MM.1S (cell line): ENCODE measurements at regions not wholly inside any gene's neighbourhood (a gene's known extent, or its start where the extent isn't known, plus 50 kb on each side); places are given as distances from the start of the nearest gene placed in this dataset.

Experiments used
- DNase-seq: peaks from one replicate; pipeline ENCODE4 v3.0.0-alpha.2; 2015
- H2AFZ ChIP-seq: fragments of 300-600 bp; sonication (generic); 2 replicates; pipeline ENCODE4 v1.6.0; 2016; ENCODE audit warnings: antibody characterized with exemption, low read length
- H3F3A ChIP-seq: fragments of 300-600 bp; sonication (generic); 2 replicates; pipeline ENCODE4 v1.6.1; 2016; ENCODE audit warnings: mild to moderate bottlenecking, antibody characterized with exemption, low read length, moderate library complexity, mixed read lengths; ENCODE audit not compliant: insufficient read depth
- H3K27ac ChIP-seq: fragments of 300-600 bp; sonication (generic); 2 replicates; pipeline ENCODE4 v1.5.1; 2016; ENCODE audit warnings: mild to moderate bottlenecking, low read length
- H3K27me3 ChIP-seq: fragments of 300-600 bp; sonication (generic); replicated peaks from 2 replicates; pipeline ENCODE4 v1.6.0; 2016; ENCODE audit warnings: low read length; ENCODE audit not compliant: insufficient read depth
- H3K36me3 ChIP-seq: fragments of 300-600 bp; sonication (generic); replicated peaks from 2 replicates; pipeline ENCODE4 v1.6.1; 2016; ENCODE audit warnings: mild to moderate bottlenecking, low read length, mixed read lengths; ENCODE audit not compliant: insufficient read depth
- H3K4me1 ChIP-seq: fragments of 300-600 bp; sonication (generic); 2 replicates; pipeline ENCODE4 v1.6.1; 2016; ENCODE audit warnings: low read length, mixed read lengths
- H3K4me2 ChIP-seq: fragments of 300-600 bp; sonication (generic); 2 replicates; pipeline ENCODE4 v1.6.0; 2016; ENCODE audit warnings: low read depth, low read length
- H3K4me3 ChIP-seq: fragments of 300-600 bp; sonication (generic); 2 replicates; pipeline ENCODE4 v1.5.1; 2016; ENCODE audit warnings: low read length, mixed read lengths
- H3K79me2 ChIP-seq: fragments of 300-600 bp; sonication (generic); 2 replicates; pipeline ENCODE4 v1.6.1; 2016; ENCODE audit warnings: mixed run types, low read length, mixed read lengths
- H3K9ac ChIP-seq: fragments of 300-600 bp; sonication (generic); 2 replicates; pipeline ENCODE4 v1.6.1; 2016; ENCODE audit warnings: low read length, mixed read lengths
- H3K9me2 ChIP-seq: fragments of 300-600 bp; sonication (generic); replicated peaks from 2 replicates; pipeline ENCODE4 v1.6.1; 2016; ENCODE audit warnings: mild to moderate bottlenecking, low read length, mixed read lengths; ENCODE audit not compliant: insufficient read depth
- H3K9me3 ChIP-seq: fragments of 300-600 bp; sonication (generic); replicated peaks from 2 replicates; pipeline ENCODE4 v1.6.1; 2016; ENCODE audit warnings: mild to moderate bottlenecking, low read length, mixed read lengths; ENCODE audit not compliant: insufficient read depth
- H4K20me1 ChIP-seq: fragments of 300-600 bp; sonication (generic); 2 replicates; pipeline ENCODE4 v1.6.1; 2016; ENCODE audit warnings: mild to moderate bottlenecking, low read length, moderate library complexity, mixed read lengths; ENCODE audit not compliant: insufficient read depth
- EZH2 ChIP-seq: fragments of 300-600 bp; sonication (generic); optimal IDR thresholded peaks from 2 replicates; pipeline ENCODE3; 2017; ENCODE audit warnings: low read depth, mild to moderate bottlenecking, antibody characterized with exemption, low read length, mixed read lengths
- EZH2phosphoT487 ChIP-seq: fragments of 300-600 bp; sonication (generic); IDR thresholded peaks from 2 replicates; pipeline ENCODE4 v1.6.1; 2018; ENCODE audit warnings: antibody characterized with exemption, low read length
- TF ChIP-seq, protein P1 (sequence below): fragments of 300-600 bp; sonication (generic); IDR thresholded peaks from 2 replicates; pipeline ENCODE4 v1.5.1; 2016; ENCODE audit warnings: antibody characterized with exemption, low read length, mixed read lengths

DNA sequence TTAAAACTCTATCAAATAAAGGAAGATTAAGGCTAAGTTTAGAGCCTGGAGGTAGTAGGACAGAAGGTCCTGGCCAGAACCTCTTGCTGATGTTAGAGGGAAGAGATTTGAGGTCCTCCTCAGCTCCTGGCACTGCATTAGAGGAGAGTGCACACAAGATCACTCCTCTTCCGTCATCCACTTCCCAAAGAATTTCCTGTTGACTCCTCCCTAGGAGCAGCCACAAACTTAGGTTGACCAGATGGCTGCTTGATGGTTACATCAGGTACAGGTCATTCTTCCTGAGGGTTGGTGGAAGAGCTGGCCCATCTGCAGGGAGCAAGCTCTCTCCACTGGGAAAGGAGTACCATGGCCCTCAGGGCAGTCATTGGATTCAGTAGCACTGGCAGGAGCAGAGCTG lies 93.9 kb upstream of the IL33 start:
- H4K20me1 ChIP-seq = no peaks in the 10 kb centered on the region
- no peak overlapping the region for H3K4me2 ChIP-seq
- DNase-seq = no peak
- H3F3A ChIP-seq = no peaks in the 10 kb centered on the region
- H3K79me2 ChIP-seq = no peaks in the 10 kb centered on the region
- H2AFZ ChIP-seq = no peak overlapping the region
- TF ChIP-seq, protein P1, sequence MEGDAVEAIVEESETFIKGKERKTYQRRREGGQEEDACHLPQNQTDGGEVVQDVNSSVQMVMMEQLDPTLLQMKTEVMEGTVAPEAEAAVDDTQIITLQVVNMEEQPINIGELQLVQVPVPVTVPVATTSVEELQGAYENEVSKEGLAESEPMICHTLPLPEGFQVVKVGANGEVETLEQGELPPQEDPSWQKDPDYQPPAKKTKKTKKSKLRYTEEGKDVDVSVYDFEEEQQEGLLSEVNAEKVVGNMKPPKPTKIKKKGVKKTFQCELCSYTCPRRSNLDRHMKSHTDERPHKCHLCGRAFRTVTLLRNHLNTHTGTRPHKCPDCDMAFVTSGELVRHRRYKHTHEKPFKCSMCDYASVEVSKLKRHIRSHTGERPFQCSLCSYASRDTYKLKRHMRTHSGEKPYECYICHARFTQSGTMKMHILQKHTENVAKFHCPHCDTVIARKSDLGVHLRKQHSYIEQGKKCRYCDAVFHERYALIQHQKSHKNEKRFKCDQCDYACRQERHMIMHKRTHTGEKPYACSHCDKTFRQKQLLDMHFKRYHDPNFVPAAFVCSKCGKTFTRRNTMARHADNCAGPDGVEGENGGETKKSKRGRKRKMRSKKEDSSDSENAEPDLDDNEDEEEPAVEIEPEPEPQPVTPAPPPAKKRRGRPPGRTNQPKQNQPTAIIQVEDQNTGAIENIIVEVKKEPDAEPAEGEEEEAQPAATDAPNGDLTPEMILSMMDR = no peak
- TF ChIP-seq EZH2 = no peak
- no peak for TF ChIP-seq EZH2phosphoT487
- no peaks in the 10 kb centered on the region for H3K4me1 ChIP-seq
- H3K4me3 ChIP-seq = no peak overlapping the region
- no peaks in the 10 kb centered on the region for H3K9me2 ChIP-seq
- no peaks in the 10 kb centered on the region for H3K9me3 ChIP-seq
- no peaks in the 10 kb centered on the region for H3K36me3 ChIP-seq
- no peak overlapping the region for H3K27ac ChIP-seq
- H3K27me3 ChIP-seq = no peaks in the 10 kb centered on the region
- H3K9ac ChIP-seq = no peak overlapping the region

DNA sequence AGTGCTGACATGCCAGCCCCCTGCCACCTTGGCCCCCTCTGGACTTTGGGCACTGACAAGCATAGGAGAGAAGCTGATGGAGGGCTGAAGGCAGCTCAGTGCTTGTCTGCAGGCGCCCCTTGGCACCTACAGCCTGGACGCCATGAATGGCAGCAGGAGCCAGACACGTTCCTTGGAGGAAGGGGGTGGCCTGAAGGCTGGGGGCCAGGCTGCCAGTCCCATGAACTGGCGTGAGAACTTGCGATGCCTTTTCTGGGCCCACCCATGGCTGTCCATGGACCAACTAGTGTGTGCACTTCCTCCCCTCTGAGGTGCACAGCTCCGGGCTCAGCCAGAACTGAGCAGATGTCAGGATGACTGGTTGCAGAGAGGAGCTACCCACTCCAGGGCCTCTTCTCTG lies 99.0 kb upstream of the RANBP6 start:
- H3K27ac ChIP-seq = no peak overlapping the region
- H3K9me2 ChIP-seq = no peaks in the 10 kb centered on the region
- no peaks in the 10 kb centered on the region for H3K27me3 ChIP-seq
- no peaks in the 10 kb centered on the region for H3K4me1 ChIP-seq
- TF ChIP-seq EZH2 = no peak
- TF ChIP-seq, protein P1 = no peak
- TF ChIP-seq EZH2phosphoT487 = no peak
- H3K9ac ChIP-seq = no peak overlapping the region
- H3F3A ChIP-seq = no peaks in the 10 kb centered on the region
- no peaks in the 10 kb centered on the region for H3K79me2 ChIP-seq
- no peaks in the 10 kb centered on the region for H3K9me3 ChIP-seq
- no peaks in the 10 kb centered on the region for H4K20me1 ChIP-seq
- no peaks in the 10 kb centered on the region for H3K36me3 ChIP-seq
- H3K4me3 ChIP-seq = no peak overlapping the region
- no peak overlapping the region for H2AFZ ChIP-seq
- no peak overlapping the region for H3K4me2 ChIP-seq
- DNase-seq = no peak

DNA sequence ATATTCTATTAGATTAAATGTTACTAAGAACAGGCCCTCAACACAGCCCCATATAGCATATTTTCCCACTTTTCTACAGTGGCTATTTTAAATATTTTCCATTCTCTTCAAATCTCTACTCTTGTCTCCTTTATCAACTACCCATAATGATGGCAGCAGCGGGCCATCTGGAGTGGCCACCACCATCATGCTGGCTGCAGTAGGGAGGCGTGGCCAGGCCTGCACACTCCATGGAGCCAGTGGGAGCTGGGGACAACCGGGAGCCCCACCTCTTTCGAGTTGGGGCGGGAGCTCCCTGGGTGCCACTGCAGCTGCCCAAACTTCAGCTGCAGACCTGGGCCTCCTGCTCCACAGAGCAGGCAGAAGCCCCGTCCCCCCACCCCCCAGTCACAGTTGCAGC lies 98.4 kb upstream of the RANBP6 start:
- Histone ChIP-seq H3K4me3 (no peak overlapping the region), H3K79me2 (no peaks in the 10 kb centered on the region), H3K27me3 (no peaks in the 10 kb centered on the region), H2AFZ (no peak overlapping the region), H3K36me3 (no peaks in the 10 kb centered on the region), H4K20me1 (no peaks in the 10 kb centered on the region), H3K4me2 (no peak overlapping the region), H3K9me2 (no peaks in the 10 kb centered on the region), H3F3A (no peaks in the 10 kb centered on the region), H3K9ac (no peak overlapping the region), H3K27ac (no peak overlapping the region), H3K9me3 (no peaks in the 10 kb centered on the region), H3K4me1 (no peaks in the 10 kb centered on the region)
- TF ChIP-seq, protein P1 = no peak
- TF ChIP-seq EZH2phosphoT487 = no peak
- TF ChIP-seq EZH2 = no peak
- no peak for DNase-seq
